ENCODE measurements at regions not wholly inside any gene's neighbourhood (a gene's known extent, or its start where the extent isn't known, plus 50 kb on each side); places are given as distances from the start of the nearest gene placed in this dataset.
"Not testable (repeated sequence)": the region's sequence is repeated elsewhere in the genome, so short reads cannot be mapped to it uniquely, and the experiment has no call there.

DNA sequence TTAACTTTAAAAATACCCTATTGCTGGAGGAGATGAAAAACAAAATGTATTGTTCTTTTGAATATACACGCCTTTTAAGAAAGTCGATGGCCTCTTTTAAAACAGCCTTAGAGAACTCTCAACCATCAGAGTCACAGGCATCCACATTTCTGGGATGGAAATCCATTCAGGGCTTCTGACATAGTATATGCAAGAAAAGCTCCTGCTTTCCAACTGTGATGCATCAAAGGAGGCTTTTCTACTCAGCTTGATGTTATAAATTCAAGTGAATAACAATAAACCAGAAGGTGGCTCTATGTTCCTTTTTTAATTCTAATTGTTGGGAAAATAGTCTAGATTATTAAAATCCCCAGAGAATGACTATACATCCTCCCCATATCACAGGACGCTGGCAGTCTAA is 398.8 kb upstream of the CXADR start:
- DNase-seq: no peak

GRCh38 chr21:17118638-17119384 is 394.0 kb upstream of the CXADR start:
- DNase-seq: no peak

DNA sequence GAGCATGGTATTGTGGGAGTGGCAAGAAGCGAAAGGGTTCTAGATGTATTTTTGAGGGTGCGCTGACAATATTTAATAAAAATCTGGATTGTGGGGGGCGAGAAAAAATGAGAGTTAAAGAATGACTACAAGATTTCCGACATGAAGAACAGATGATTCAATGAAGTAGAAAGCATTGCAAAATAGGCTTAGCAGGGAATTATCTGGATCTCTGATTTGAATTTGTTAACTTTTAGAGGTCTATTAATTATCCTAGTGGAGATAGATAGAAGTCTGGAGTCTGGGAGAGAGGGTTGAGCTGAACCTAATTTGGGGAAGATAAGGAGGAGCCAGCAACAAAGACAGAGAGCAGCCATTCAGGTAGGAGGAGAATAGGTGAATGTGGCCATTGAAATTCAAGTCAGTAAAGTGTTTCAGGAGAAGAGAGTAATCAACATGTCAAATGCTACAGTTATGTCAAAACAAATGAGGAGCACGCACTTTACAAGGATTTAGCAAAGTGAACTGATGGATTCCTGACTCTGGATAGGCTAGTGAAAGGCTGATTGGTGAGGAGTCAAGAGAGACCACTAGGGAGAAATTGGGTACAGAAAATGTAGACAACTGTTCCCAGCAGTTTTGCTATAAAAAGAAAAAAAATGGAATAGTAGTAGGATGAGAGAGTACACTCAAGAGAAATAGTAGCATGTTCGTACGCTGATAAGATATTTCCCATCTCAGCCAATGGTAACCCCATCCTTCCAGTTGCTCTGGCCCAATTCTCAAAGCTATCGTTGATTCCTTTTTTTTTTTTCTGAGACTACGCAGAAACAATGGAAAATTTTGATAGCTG is 393.2 kb upstream of the CXADR start:
- no peak for DNase-seq

DNA sequence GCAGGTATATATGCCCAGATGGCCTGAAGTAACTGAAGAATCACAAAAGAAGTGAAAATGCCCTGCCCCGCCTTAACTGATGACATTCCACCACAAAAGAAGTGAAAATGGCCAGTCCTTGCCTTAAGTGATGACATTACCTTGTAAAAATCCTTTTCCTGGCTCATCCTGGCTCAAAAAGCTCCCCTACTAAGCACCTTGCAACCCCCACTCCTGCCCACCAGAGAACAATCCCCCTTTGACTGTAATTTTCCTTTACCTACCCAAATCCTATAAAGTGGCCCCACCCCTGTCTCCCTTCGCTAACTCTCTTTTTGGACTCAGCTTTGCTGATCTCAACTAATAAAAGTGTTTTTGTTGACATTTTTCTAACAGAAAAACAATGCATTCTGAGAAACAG is 385.4 kb upstream of the CXADR start:
- not testable (repeated sequence) for DNase-seq

- no peak for DNase-seq
Observed at GRCh38 chr21:17128132-17128531, 384.7 kb upstream of the CXADR start.

GRCh38 chr21:17139159-17139558 is 373.7 kb upstream of the CXADR start:
- DNase-seq: not testable (repeated sequence)

GRCh38 chr21:17139696-17140095 is 373.1 kb upstream of the CXADR start:
- peak; percentile 4 for DNase-seq

GRCh38 chr21:17146426-17146825 is 366.4 kb upstream of the CXADR start:
- DNase-seq: no peak

DNA sequence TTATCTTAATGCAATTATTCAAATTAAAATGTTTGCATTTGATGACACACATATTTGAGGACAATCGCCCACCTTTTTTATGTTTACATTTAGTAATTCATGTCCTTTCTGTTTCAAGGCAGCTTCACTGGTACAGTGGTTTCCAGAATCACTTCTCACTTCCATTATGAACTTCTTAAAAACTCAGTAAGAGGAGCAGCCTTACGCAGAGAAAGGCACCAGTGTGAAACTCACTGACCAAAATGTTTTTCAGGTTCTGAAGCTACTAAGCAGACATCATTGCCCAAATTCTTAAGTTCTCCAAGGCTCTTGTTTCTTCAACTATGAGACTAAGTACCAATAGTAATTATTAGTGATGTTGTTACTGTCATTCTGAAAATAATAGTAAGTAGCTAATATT is 353.1 kb upstream of the CXADR start:
- DNase-seq: no peak

GRCh38 chr21:17185674-17186073 is 327.2 kb upstream of the CXADR start:
- DNase-seq: no peak

GRCh38 chr21:17189963-17190362 is 322.9 kb upstream of the CXADR start:
- DNase-seq: no peak

DNA sequence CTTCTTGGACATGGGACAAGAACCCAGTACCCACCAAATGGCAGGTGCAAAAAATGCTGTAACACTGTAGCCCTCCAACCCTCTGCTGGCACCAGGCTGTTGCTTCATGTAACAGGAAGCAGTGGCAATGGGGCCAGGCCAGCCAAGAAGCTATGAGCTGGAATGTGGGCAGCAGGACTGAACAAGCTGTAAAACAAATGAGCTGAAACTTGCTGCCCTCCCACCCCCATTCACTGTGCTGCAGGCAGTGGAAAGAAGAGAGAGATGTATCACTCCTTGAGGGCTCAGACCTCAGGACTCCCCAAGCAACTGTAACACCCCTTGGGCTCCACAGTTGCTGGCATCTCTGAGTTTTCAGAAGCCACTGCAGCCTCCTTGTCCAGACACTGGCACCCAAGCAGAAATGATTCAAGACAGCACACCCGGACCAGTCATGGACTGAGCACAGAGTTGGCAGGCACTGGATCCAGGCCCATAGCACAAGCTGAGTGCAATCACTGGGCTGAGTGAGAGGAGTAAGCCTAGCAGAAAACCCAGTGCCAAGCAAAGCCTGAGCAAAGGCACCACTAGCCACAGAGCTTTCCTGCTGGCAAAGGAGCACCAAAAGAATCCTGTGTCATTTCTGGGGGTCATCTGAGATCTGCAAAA is 321.4 kb upstream of the CXADR start:
- DNase-seq: no peak

GRCh38 chr21:17195351-17195750 is 317.5 kb upstream of the CXADR start:
- DNase-seq: no peak

- DNase-seq: no peak
Observed at GRCh38 chr21:17195976-17196375, 316.9 kb upstream of the CXADR start.

GRCh38 chr21:17196623-17197022 is 316.2 kb upstream of the CXADR start:
- no peak for DNase-seq

GRCh38 chr21:17197996-17198395 is 314.8 kb upstream of the CXADR start:
- no peak for DNase-seq

DNA sequence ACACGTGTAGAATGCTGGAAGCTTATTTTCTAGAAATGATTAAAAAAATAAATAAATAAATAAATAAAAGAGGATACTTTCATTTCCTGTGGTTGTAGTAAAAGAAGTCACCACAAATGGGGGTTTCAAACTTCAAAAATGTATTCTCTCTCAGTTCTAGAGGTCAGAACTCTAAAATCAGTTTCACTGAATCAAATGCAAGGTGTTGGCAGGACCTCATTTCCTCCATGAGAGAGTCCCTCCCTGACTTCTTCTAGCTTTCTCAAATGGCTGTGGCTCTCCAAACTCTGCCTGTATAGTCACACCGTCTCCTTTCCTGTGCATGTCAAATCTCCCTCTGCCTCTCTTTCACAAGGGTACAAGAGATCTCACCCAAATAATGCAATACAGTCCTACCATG is 312.6 kb upstream of the CXADR start:
- no peak for DNase-seq

- DNase-seq: no peak
Observed at GRCh38 chr21:17201741-17202260, 311.0 kb upstream of the CXADR start.

- DNase-seq: no peak
Observed at GRCh38 chr21:17214801-17215200, 298.0 kb upstream of the CXADR start.

- DNase-seq: not testable (repeated sequence)
Observed at GRCh38 chr21:17219050-17219449, 293.8 kb upstream of the CXADR start.

DNA sequence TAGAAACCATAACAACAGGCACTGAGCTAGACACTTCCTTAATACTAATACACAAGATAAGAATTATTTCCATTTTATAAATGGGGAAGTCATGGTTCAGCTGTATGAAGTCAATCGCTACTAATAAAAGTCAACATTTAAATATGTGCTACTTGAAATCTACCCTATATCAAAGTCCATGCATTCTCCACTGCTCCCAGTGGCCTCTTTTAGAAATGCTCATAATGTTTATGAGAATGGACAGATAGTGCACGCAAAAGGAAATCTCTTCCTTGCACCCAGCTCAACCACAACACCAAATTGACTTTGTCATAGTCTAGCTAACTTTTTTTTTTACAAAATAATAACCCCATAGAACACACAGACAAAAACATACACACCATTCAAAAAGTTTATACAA is 281.7 kb upstream of the CXADR start:
- DNase-seq: no peak

DNA sequence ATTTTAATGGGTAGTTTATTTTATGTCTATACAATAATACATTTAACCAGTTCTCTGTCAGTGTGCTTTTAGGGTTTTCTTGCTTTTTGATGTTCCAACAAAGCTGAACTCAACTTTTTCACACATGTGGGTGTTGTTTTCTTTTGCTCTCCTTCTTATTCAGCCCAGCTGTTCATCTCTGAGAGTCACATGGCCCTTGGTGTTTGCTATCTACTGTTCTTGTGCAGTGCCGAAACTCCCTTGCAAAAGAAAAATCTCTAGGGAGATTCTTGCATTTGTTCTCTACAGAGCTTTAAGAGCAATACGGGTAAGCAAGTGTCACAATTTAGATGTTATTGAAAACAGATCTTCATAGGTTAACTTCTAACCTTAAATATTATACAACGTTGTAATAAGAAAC is 281.1 kb upstream of the CXADR start:
- no peak for DNase-seq

DNA sequence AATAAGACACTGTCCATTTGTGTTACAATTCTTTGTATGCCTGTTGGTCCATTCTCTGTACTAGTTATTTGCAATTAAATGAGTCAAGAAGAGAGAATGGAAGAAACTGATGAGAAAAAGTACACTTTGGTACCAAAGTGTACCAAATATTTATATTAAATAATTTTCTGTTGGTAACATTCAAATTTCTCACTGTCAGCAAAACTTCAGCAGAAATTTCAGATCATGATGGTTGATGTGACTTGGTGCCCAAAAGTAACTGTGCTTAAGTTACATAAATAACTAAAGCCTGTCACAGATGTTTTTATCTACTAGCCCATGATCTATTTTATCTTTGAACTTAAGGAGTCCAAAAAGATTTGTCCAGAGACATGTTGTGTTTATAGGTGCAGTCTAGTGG is 274.4 kb upstream of the CXADR start:
- DNase-seq: no peak

GRCh38 chr21:17250778-17251241 is 262.0 kb upstream of the CXADR start:
- DNase-seq: no peak
